Stimulated activated CD4-positive, alpha-beta T cell treated with anti-CD3 and anti-CD28 coated beads, Interleukin-2, amount 100 ng/mL, for 48 hours (primary cell): ENCODE measurements at regions not wholly inside any gene's neighbourhood (a gene's known extent, or its start where the extent isn't known, plus 50 kb on each side); places are given as distances from the start of the nearest gene placed in this dataset.

Source experiments
- DNase-seq, 2 donors: peaks; one replicate each; pipeline ENCODE4 v3.0.0-alpha.2; 2020

GRCh38 chr3:76083992-76084391 lies 298.6 kb upstream of the ZNF717 start:
- DNase-seq, result no peak

GRCh38 chr3:76096036-76096435 lies 310.7 kb upstream of the ZNF717 start:
- no peak for DNase-seq

DNA sequence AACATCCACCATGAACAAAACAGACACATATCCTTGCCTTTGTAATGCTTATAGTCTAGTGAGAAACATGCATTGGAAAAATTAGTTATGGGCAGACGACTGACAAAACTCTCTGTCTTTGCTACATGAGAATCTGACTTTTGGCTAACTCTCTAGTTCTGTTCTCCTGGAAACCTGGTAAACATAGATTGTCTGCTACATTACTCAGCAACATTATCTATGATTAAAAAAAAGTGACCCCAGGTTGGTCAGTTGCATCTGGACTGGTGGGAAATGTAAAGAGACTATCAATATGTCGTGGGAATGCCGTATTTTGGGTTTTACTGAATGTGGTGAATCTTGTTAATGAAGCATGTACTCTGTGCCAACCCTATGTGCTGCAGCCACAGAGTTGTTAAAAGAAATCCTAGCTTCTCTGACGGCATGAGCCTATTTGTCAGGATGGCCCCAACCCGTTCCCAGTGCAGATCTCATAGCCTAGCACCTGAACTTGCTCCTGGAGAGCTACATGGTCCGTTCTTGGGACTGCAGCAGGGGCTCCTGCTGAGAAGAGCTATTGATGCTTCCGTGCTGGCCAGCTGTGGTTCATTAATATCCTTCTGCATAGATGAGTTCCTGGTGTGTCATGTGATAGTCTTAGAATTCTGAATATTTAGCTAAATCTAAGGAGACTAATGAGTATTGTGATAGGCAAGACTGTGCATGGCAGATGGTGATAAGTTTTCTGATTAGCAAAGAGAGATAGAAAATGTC lies 311.7 kb upstream of the ZNF717 start:
- no peak for DNase-seq

DNA sequence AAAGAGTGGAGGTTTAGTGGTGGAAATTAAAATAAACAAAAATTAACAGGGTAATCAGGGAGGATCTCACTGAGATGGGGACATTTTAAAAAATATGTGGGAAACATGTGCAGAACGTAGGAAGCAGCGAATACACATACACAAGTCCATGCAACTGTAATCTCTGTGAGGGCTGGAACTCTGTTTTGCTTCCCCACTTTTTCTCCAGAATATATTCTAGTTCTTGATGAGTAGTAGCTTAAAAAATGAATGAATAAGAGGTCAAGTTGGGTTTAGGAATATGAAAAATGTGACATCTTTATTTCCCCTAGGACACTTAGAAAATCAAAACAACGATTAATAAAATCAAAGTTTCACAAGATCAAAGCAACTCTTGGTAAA lies 312.2 kb upstream of the ZNF717 start:
- no peak for DNase-seq

- DNase-seq, result no peak
Measured at GRCh38 chr3:76099956-76100355, 314.6 kb upstream of the ZNF717 start.

DNA sequence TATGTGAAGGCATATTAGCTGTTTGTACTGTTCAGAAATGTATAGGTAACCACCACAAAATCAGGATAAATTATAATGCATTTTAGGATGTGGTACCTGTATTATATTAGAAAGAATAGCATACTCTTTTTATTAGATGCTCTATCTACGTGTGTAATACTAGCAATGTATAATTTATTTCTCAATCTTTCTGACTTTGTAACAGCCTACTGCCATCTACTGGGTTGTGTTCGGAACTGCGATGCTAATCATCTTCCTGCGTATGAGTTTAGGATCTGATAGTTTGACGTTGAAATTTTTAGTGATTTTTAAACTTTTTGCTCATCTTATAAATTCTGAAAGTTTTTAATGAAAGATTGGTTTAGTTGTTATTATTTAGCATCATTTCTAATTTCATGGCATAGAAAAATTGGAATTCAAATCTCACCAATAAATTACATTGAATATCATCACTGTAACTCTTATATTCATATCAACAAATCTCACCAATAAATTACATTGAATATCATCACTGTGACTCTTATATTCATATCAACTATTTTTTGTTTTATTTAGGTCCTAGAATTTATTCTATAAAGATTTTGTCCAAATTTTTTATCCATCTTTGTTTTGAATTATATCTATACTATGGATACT lies 322.7 kb upstream of the ZNF717 start:
- DNase-seq, result no peak

- DNase-seq, result no peak
Measured at GRCh38 chr3:76111808-76112207, 326.5 kb upstream of the ZNF717 start.

- DNase-seq, result no peak
Measured at GRCh38 chr3:76122007-76122406, 336.7 kb upstream of the ZNF717 start.

DNA sequence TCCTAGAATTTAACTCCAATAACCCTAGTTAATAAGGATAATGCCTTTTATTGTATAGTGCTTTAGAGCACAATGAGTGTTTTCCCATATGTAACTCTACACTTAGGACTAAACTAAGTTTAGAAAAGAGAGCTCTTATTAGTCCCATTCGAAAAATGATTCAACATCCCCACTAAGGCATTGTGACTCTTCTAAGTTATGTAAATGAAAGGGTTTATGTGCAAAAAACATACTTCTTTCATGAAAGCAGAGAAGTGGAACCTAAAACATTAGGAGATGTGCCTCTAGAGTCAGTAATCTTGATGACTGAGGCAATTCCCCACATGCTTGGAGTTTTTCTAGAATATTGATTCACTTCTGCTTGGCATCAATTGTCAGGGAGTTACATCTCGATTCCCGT lies 344.1 kb upstream of the ZNF717 start:
- no peak for DNase-seq

DNA sequence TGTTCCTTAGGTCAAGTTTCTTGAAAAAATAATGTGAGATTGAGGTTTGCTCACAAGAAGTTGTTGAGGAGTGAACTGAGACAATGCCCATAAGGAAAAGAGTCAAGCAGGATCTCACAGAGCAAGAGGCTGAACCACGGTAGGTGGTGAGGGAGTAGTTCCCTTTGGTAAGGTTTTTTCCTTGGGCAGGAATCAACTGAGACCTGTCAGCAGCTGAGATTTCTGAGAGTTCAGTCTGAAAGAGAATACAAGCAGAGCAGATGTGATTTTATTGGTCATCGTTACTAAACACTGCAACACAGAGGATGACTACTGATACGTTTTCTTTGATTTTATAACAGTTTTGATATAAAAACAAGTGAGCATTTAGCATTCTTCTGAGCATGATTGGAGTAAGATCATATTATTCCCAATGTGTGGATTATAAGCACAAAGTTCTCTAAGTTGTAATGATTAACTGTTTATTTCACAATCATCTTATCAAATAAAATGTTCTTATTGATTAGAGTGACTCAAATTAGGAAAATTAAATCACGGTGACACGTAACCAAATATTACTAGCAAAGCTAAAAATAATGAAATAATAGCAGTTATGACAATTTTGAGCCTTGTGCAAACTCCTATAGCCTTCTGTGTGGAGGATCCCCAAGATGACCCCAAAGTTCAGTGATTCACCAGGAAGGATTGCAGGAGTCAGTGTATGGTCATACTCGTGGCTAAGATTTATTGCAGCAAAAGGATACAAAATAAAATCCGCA lies 346.2 kb upstream of the ZNF717 start:
- no peak for DNase-seq

DNA sequence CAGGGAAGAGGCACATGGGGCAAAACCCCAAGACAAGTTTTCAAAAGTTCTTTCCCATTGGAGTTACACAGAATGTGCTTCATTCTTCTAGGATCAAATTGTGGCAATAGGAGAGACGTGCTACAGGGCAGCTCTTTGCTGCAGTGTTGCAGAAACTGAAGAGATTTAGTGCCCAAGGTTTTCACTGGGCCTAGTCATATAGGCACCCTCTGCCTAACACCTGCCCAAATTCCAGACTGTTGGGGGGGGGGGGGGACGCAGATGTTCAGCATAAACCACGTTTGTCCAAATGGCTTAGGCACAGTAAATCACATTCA lies 346.8 kb upstream of the ZNF717 start:
- no peak for DNase-seq

GRCh38 chr3:76134166-76134565 lies 348.8 kb upstream of the ZNF717 start:
- DNase-seq, result no peak

- DNase-seq, result no peak
Measured at GRCh38 chr3:76138921-76139320, 353.6 kb upstream of the ZNF717 start.

- DNase-seq, result no peak
Measured at GRCh38 chr3:76147846-76148245, 362.5 kb upstream of the ZNF717 start.

DNA sequence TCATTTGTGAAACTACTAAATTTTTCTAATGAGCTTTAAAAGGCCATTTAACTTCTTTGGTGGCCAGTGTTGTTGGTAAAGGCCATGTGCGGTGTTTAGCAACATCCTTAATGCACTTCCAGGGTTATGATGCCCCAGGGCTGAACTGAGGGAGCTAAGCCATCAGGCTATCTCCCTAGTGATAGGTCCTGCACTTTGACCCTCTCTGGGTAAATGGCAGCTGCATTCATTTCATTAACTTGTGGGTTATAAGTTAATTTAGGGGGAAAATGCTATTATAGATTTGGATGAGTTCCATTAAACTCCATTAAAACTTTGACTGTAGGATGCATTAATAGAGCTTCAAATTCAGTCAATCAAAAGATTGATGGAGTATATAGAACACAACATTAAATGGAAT lies 366.7 kb upstream of the ZNF717 start:
- no peak for DNase-seq

GRCh38 chr3:76161856-76162255 lies 376.5 kb upstream of the ZNF717 start:
- DNase-seq, result no peak

DNA sequence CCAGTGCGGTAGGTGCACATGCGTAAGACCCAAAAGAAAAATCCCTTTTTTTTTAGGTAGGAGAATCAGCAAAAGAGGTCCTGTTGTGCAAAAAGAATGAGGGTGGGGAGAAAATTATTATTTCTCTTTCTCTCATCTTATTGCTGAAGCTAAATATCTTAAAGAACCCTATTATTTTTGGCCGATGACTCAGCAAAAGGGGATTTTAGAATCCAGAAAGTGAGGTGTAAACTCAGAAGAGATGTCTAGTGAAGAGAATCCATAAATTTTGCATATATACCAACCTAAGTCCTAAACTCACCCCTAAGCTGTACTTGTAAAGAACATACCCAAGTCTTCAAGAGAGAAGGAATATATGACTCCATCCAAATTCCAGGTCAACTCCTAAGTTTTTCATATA lies 386.3 kb upstream of the ZNF717 start:
- no peak for DNase-seq

DNA sequence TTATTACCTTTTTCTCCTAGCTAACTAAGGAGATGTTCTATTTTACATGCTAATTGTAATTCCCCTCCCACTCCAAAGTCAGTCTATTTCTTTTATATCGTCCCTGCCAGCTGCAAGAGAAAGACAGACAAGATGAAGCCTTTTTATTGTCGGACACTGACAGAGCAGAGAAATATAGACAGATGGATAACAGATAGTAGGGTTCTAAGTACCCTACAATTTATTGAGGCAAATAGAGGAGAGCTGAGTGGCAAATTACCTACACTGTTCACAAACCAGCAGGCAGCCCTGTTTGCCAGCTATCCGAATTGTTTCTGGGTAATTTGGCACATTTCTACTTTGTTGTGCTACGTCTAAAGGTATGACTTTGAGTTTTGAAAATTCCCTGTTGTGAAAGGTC lies 392.3 kb upstream of the ZNF717 start:
- DNase-seq, result no peak

GRCh38 chr3:76178412-76178811 lies 393.1 kb upstream of the ZNF717 start:
- DNase-seq, result no peak

DNA sequence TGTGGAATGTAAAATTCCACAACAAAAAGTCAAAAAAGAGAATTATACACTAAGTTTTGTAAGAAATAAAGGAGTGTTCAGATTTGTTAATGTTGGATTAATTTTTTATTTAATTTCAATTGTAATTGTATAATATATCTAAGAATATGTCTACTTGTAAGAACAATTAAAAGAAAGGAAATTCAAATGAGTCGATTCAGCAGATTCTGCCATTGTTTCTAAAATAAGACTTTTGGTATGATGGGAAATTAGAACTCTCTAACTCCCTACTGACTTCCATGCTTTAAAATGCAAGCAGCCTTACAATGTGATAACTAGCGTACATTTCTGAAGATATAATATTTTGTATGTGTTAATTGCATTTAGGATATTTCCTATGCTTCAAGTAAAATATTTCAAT lies 395.9 kb upstream of the ZNF717 start:
- DNase-seq, result no peak

- no peak for DNase-seq
Measured at GRCh38 chr3:76198086-76198485, 412.7 kb upstream of the ZNF717 start.

DNA sequence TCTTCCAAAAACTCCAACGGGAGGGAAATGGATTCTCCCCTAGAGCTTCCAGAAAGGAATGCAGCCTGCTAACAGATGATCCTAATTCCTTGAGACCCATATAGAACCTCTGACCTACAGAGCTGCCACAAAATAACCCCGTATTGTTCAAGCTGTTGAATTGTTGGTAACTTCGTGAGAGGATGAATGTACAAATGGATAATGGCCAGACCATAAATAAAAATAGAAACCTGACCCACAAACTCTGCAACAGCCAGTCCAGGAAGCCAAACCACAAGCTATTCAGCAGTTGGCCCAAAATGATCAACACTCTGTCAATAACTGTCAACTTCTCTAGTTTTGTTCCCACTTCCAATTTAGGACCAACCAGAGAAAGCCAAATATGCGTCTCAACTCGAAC lies 414.0 kb upstream of the ZNF717 start:
- no peak for DNase-seq

DNA sequence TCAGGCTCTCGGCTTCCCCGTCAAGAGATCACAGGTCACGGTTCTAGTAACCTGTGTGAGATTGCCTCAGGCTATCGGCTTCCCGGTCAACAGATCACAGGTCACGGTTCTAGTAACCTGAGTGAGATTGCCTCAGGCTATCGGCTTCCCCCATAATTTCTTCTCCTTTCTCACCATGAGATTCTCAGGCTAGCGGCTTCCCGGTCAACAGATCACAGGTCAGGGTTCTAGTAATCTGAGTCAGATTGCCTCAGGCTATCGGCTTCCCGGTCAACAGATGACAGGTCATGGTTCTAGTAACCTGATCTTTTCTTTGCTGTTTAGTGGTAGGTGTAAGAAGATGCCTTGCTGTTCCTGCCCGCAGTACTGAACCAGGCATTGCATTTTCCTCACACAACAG lies 418.2 kb upstream of the ZNF717 start:
- no peak for DNase-seq

DNA sequence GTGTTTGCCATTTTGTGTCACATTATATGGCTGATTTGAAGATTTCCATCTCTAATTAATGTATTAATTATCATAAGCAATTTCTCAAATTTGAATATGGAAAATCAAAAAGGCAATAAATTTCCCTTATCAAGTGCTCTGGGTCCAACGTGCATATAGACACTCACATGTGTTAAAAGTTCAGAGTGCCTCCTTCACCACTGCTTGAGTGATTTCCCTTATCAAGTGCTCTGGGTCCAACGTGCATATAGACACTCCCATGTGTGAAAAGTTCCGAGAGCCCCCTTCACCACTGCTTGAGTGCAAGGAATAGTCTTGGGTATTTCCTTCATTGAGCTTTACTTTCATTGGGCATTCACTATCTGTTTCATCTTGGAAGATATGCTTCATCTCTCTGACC lies 421.0 kb upstream of the ZNF717 start:
- DNase-seq, result no peak
